Ovary (tissue), 3 donors: ENCODE measurements at regions not wholly inside any gene's neighbourhood (a gene's known extent, or its start where the extent isn't known, plus 50 kb on each side); places are given as distances from the start of the nearest gene placed in this dataset.

Source experiments
- CTCF ChIP-seq, 3 donors: fragments of 450-650 bp in 2 of 3; fragments of 200-600 bp in 1 of 3; IDR thresholded peaks; one replicate each; pipeline versions ENCODE4 v1.5.1 to v1.8.0; 2016 to 2022; ENCODE audit warnings: antibody characterized with exemption in 3 of 3, mild to moderate bottlenecking in 1 of 3
- EP300 ChIP-seq: sonication (generic); formaldehyde crosslinking; IDR thresholded peaks from one replicate; pipeline ENCODE4 v1.6.1; 2017; ENCODE audit warnings: antibody characterized with exemption
- POLR2A ChIP-seq: fragments of 450-650 bp; IDR thresholded peaks from one replicate; pipeline ENCODE4 v1.6.1; 2017; ENCODE audit warnings: antibody characterized with exemption, mild to moderate bottlenecking, moderate library complexity
- donor health status: DM: no; HTN: no; CAD: no.

GRCh38 chr2:192292478-192292877, 97.7 kb upstream of the TMEFF2 start:
- TF ChIP-seq CTCF (IDR thresholded peaks at IDR 0.05) (no peak), EP300 (no peak), POLR2A (no peak)
